SK-N-SH treated with all-trans-retinoic acid at 6 μM for 48 hours (cell line): ENCODE measurements at regions not wholly inside any gene's neighbourhood (a gene's known extent, or its start where the extent isn't known, plus 50 kb on each side); places are given as distances from the start of the nearest gene placed in this dataset.
"Not testable (repeated sequence)": the region's sequence is repeated elsewhere in the genome, so short reads cannot be mapped to it uniquely, and the experiment has no call there.

Source experiments
- ARNTL ChIP-seq: fragments of 450-650 bp; formaldehyde crosslinking; IDR thresholded peaks from 2 replicates; pipeline ENCODE4 v1.5.0; 2020; ENCODE audit warnings: low read depth, mild to moderate bottlenecking, moderate library complexity, borderline replicate concordance
- PATZ1 ChIP-seq: fragments of 250-450 bp; sonication (Bioruptor Pico); IDR thresholded peaks from 2 replicates; pipeline ENCODE4 v1.8.0; 2020; ENCODE audit warnings: mild to moderate bottlenecking, moderate library complexity, borderline replicate concordance

GRCh38 chr17:54201380-54201779 is 378.7 kb downstream of the KIF2B start:
- not testable (repeated sequence) for TF ChIP-seq ARNTL (CRISPR knock-in tag); PATZ1
